ENCODE measurements at regions not wholly inside any gene's neighbourhood (a gene's known extent, or its start where the extent isn't known, plus 50 kb on each side); places are given as distances from the start of the nearest gene placed in this dataset.

DNA sequence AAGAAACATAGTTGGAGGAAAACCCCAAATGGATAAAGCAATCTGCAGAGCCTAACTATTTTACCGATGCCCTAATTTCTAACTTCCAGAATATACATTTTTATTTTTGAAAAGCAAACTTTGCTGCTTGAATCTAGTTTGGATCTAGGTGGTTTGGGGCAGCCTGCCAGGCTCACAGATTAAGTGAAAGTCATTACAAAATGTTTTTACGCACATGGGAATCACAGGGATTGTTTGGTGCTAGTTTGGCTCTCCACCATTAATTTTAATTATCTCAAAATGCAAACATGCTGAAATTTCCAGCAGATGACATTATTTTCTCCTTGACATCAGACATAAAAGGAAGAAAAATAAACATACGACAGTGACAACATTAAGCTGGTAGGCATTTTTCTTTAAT is 166.7 kb upstream of the INHBA start:
- TF ChIP-seq POLR2A (IDR thresholded peaks at IDR 0.05), result no peak
- no peak for TF ChIP-seq CTCF (IDR thresholded peaks at IDR 0.05)
